CD4-positive, alpha-beta memory T cell (primary cell): ENCODE measurements at regions not wholly inside any gene's neighbourhood (a gene's known extent, or its start where the extent isn't known, plus 50 kb on each side); places are given as distances from the start of the nearest gene placed in this dataset.

Experiments used
- CTCF ChIA-PET: fragments of 350-600 bp; sonication (Branson Sonifier 250); formaldehyde crosslinking; loops from one replicate; lab custom pipeline; 2021; ENCODE audit warnings: inconsistent platforms; ENCODE audit not compliant: partially characterized antibody; lab: Charles Lee
- POLR2A ChIA-PET: fragments of 350-600 bp; sonication (Branson Sonifier 250); formaldehyde crosslinking; loops from one replicate; lab custom pipeline; 2021; ENCODE audit not compliant: partially characterized antibody; lab: Charles Lee
- DNase-seq, 5 donors: peaks; one replicate each; pipeline versions ENCODE4 v3.0.0 to v3.0.0-alpha.2; 2020 to 2022; ENCODE audit warnings: mixed read lengths in 1 of 5
- H3K27ac ChIP-seq: one replicate; pipeline ENCODE4 v1.7.0; 2013; ENCODE audit warnings: low read depth, low read length
- H3K27me3 ChIP-seq: 2 replicates; pipeline ENCODE4 v1.7.0; 2013; ENCODE audit warnings: mild to moderate bottlenecking, low read length, moderate library complexity; ENCODE audit not compliant: insufficient read depth
- H3K36me3 ChIP-seq: 2 replicates; pipeline ENCODE4 v1.7.0; 2013; ENCODE audit warnings: mild to moderate bottlenecking, low read length, moderate library complexity; ENCODE audit not compliant: insufficient read depth
- H3K4me1 ChIP-seq: 2 replicates; pipeline ENCODE4 v1.7.0; 2013; ENCODE audit warnings: mild to moderate bottlenecking, low read length, moderate library complexity; ENCODE audit not compliant: insufficient read depth
- H3K4me3 ChIP-seq, 2 donors: one replicate each; pipeline ENCODE4 v1.7.0; 2013; ENCODE audit warnings: low read length in 2 of 2, mild to moderate bottlenecking in 1 of 2
- H3K9me3 ChIP-seq, 2 donors: one replicate each; pipeline ENCODE4 v1.7.0; 2013; ENCODE audit warnings: low read length in 2 of 2, control low read depth in 1 of 2; ENCODE audit not compliant: control insufficient read depth in 1 of 2
- H3K27ac Mint-ChIP-seq, 7 donors: one replicate each; pipeline ENCODE4 v1.8.0; 2020 to 2021; ENCODE audit warnings: mixed read lengths in 7 of 7, mild to moderate bottlenecking in 6 of 7, inconsistent platforms in 3 of 7, moderate library complexity in 3 of 7
- H3K27me3 Mint-ChIP-seq, 2 donors: one replicate each; pipeline ENCODE4 v1.8.0; 2020 to 2021; ENCODE audit warnings: mixed read lengths in 2 of 2
- H3K36me3 Mint-ChIP-seq, 2 donors: one replicate each; pipeline ENCODE4 v1.8.0; 2020 to 2021; ENCODE audit warnings: mixed read lengths in 2 of 2, inconsistent platforms in 1 of 2, mild to moderate bottlenecking in 1 of 2
- H3K4me1 Mint-ChIP-seq, 4 donors: one replicate each; pipeline ENCODE4 v1.8.0; 2020 to 2021; ENCODE audit warnings: mixed read lengths in 4 of 4, mild to moderate bottlenecking in 1 of 4
- H3K4me3 Mint-ChIP-seq, 8 donors: one replicate each; pipeline ENCODE4 v1.8.0; 2020 to 2021; ENCODE audit warnings: mixed read lengths in 8 of 8, mild to moderate bottlenecking in 7 of 8, moderate library complexity in 6 of 8, inconsistent platforms in 3 of 8
- H3K9me3 Mint-ChIP-seq, 8 donors: one replicate each; pipeline ENCODE4 v1.8.0; 2020 to 2021; ENCODE audit warnings: mixed read lengths in 8 of 8, mild to moderate bottlenecking in 5 of 8, inconsistent platforms in 3 of 8, moderate library complexity in 1 of 8
- intact Hi-C: fragments of 100-400 bp; cut with micrococcal nuclease; formaldehyde crosslinking; loops from one replicate; pipeline ENCODE4 v1.15.1; 2023

DNA sequence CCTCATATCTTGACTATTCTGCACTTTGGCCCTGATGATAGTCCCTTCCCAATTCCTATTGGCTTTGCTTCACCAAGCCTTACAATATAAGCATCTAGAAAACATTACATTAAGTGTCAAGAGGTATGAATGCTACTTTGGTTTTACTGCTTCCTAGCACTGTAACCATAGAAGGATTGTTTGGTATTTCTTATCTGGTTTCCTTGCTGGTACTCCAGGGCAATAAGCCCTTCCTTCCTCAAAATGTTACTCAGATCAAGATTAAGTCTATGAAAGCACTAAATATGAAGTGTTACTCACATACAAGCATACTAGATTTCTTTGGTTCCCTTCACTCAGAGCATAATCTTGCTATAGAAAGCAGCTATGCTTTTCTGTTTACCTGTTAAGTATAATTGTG, 492.5 kb downstream of the ETV1 start:
- Mint-ChIP-seq H3K36me3 (no peaks in the 10 kb centered on the region), H3K27ac (no peak overlapping the region), H3K9me3 (peaks cover 0 to 3% (median 0%) of the 10 kb centered on the region in 8 donors), H3K4me1 (peaks cover 0 to 3% (median 0%) of the 10 kb centered on the region in 4 donors), H3K27me3 (no peaks in the 10 kb centered on the region), H3K4me3 (no peak overlapping the region)
- no peaks in the 10 kb centered on the region for H3K27me3 ChIP-seq
- DNase-seq, result no peak
- no peaks in the 10 kb centered on the region for H3K4me1 ChIP-seq
- H3K27ac ChIP-seq, result no peak overlapping the region
- H3K4me3 ChIP-seq, result no peak overlapping the region
- CTCF ChIA-PET, result no interaction called here
- POLR2A ChIA-PET, result no interaction called here
- no peaks in the 10 kb centered on the region for H3K9me3 ChIP-seq
- intact Hi-C loops, result no loop called here
- no peaks in the 10 kb centered on the region for H3K36me3 ChIP-seq

DNA sequence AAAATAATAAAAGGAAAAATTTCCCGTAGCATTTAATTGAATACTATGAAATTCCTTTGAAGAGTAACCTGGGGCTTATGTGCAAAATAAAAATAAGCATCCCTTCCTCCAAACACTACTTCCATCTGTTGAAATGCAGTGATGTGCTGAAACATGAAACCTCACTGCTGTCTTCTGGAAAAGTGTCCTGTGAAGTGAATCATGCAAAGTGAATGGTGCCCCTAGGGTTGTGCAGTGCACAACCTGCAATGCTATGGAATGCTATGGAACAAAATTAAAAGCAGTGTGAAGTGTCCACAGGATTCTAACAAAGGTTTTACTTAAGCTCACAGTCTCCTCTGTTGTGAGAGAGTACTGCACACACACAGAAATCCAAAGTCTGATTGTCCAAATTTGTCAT, 480.9 kb downstream of the ETV1 start:
- intact Hi-C loops, result no loop called here
- Histone ChIP-seq H3K4me1 (no peaks in the 10 kb centered on the region), H3K27ac (no peak overlapping the region), H3K36me3 (no peaks in the 10 kb centered on the region), H3K4me3 (no peak overlapping the region), H3K9me3 (no peaks in the 10 kb centered on the region), H3K27me3 (no peaks in the 10 kb centered on the region)
- Mint-ChIP-seq H3K27ac (no peak overlapping the region), H3K4me3 (no peak overlapping the region), H3K27me3 (peaks cover 4 to 5% of the 10 kb centered on the region in 2 donors), H3K36me3 (no peaks in the 10 kb centered on the region), H3K4me1 (no peaks in the 10 kb centered on the region), H3K9me3 (peaks cover 0 to 11% (median 1%) of the 10 kb centered on the region in 8 donors)
- ChIA-PET CTCF (no interaction called here), POLR2A (no interaction called here)
- DNase-seq, result no peak

- H3K27ac Mint-ChIP-seq, result no peak overlapping the region
- no peak overlapping the region for H3K4me3 Mint-ChIP-seq
- Histone ChIP-seq H3K4me1 (no peaks in the 10 kb centered on the region), H3K27ac (no peak overlapping the region), H3K9me3 (no peaks in the 10 kb centered on the region), H3K27me3 (no peaks in the 10 kb centered on the region), H3K4me3 (no peak overlapping the region), H3K36me3 (no peaks in the 10 kb centered on the region)
- H3K27me3 Mint-ChIP-seq, result peaks cover 1 to 5% of the 10 kb centered on the region in 2 donors
- intact Hi-C loops, result no loop called here
- H3K9me3 Mint-ChIP-seq, result peaks cover 0 to 1% (median 0%) of the 10 kb centered on the region in 8 donors
- H3K4me1 Mint-ChIP-seq, result no peaks in the 10 kb centered on the region
- ChIA-PET POLR2A (no interaction called here), CTCF (no interaction called here)
- DNase-seq, result no peak
- H3K36me3 Mint-ChIP-seq, result no peaks in the 10 kb centered on the region
These were observed 470.7 kb downstream of the ETV1 start for GRCh38 chr7:13518738-13519137.

GRCh38 chr7:13524076-13524475, 465.4 kb downstream of the ETV1 start:
- H3K36me3 ChIP-seq, result no peaks in the 10 kb centered on the region
- H3K4me1 ChIP-seq, result no peaks in the 10 kb centered on the region
- H3K27ac ChIP-seq, result no peak overlapping the region
- intact Hi-C loops, result no loop called here
- H3K9me3 ChIP-seq, result no peaks in the 10 kb centered on the region
- Mint-ChIP-seq H3K27me3 (peaks cover 3% of the 10 kb centered on the region in 2 donors), H3K4me3 (no peak overlapping the region), H3K9me3 (peaks cover 0 to 1% (median 0%) of the 10 kb centered on the region in 8 donors), H3K27ac (no peak overlapping the region), H3K4me1 (no peaks in the 10 kb centered on the region), H3K36me3 (no peaks in the 10 kb centered on the region)
- ChIA-PET CTCF (interaction anchor here (0.7 to 1.9 kb wide), 2 partner anchors 932 to 1168 kb away, joined by 3 to 5 read pairs; no protein-coding TSS in a partner anchor), POLR2A (no interaction called here)
- no peak overlapping the region for H3K4me3 ChIP-seq
- no peak for DNase-seq
- no peaks in the 10 kb centered on the region for H3K27me3 ChIP-seq

DNA sequence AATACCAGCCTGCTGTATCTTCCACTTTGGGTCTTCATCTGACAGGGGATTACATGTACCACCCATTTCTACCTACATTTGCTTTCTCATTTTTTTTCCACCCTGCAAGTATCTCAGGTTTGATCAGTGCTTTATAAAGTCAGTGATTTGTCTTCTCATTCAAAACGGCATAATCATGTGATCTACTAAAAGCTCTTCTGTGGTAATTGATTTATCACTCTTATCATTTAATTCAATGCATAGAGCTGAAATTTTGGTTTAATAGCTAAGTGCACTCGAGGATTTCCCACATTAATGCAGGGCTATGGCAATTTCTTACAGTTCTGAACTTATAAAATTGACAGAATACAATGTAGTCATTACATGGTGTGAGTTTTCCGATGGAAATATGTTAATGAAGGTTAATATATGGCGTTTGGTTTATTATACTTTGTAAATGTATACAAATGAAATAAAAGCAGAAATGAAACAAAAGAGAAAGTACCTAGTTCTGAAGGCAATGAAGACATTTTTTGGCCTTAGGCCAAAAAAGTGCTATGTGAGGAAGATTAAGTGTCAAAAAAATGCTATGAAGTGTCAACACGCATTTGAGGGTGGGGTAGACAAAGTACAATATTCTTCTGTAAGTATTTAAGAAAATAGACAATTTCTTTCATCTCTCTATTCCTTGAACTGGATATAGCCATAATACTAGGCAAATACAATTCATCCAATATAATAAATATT, 457.3 kb downstream of the ETV1 start:
- H3K27ac Mint-ChIP-seq, result no peak overlapping the region
- peaks cover 5 to 10% (median 7%) of the 10 kb centered on the region in 4 donors for H3K4me1 Mint-ChIP-seq
- no peaks in the 10 kb centered on the region for H3K36me3 Mint-ChIP-seq
- Histone ChIP-seq H3K27me3 (no peaks in the 10 kb centered on the region), H3K4me3 (no peak overlapping the region), H3K36me3 (no peaks in the 10 kb centered on the region), H3K4me1 (peaks cover 3% of the 10 kb centered on the region), H3K27ac (no peak overlapping the region), H3K9me3 (no peaks in the 10 kb centered on the region)
- ChIA-PET CTCF (no interaction called here), POLR2A (no interaction called here)
- peak in 2 of 5 donors; percentile 1 to 2 for DNase-seq
- H3K4me3 Mint-ChIP-seq, result peak overlapping the region in 4 of 8 donors; percentile 19 to 50 (median 36)
- intact Hi-C loops, result no loop called here
- no peaks in the 10 kb centered on the region for H3K9me3 Mint-ChIP-seq
- H3K27me3 Mint-ChIP-seq, result peaks cover 0 to 2% of the 10 kb centered on the region in 2 donors

- no peaks in the 10 kb centered on the region for H3K27me3 Mint-ChIP-seq
- intact Hi-C loops, result no loop called here
- H3K27ac Mint-ChIP-seq, result no peak overlapping the region
- no peak overlapping the region for H3K4me3 ChIP-seq
- no peaks in the 10 kb centered on the region for H3K36me3 ChIP-seq
- no peaks in the 10 kb centered on the region for H3K9me3 ChIP-seq
- H3K4me1 ChIP-seq, result no peaks in the 10 kb centered on the region
- ChIA-PET POLR2A (no interaction called here), CTCF (no interaction called here)
- no peak overlapping the region for H3K27ac ChIP-seq
- no peak overlapping the region for H3K4me3 Mint-ChIP-seq
- no peaks in the 10 kb centered on the region for H3K4me1 Mint-ChIP-seq
- H3K27me3 ChIP-seq, result no peaks in the 10 kb centered on the region
- H3K36me3 Mint-ChIP-seq, result no peaks in the 10 kb centered on the region
- H3K9me3 Mint-ChIP-seq, result no peaks in the 10 kb centered on the region
- no peak for DNase-seq
These were observed 450.8 kb downstream of the ETV1 start for GRCh38 chr7:13538669-13539068.

DNA sequence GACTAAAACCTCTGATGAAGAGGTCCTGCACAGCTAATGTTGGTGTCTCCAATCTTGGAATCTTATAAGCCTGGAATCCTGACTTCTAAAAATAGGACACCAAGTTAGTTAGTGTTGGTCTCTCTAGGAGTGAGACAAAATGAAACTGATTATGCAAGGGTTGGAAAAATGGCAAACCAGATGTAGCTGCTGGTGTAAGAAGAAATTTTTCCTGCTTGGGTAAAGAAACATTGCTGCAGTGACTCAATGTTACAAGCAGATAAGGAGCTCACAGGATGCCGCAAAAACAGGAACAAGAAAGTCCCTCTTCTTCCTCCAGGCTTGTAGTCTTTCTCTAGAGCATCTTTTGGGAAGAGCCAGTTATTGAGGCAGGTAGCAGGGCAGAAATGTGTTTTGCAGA, 449.0 kb downstream of the ETV1 start:
- H3K4me1 Mint-ChIP-seq, result no peaks in the 10 kb centered on the region
- H3K4me1 ChIP-seq, result no peaks in the 10 kb centered on the region
- H3K27me3 Mint-ChIP-seq, result no peaks in the 10 kb centered on the region
- H3K36me3 ChIP-seq, result no peaks in the 10 kb centered on the region
- DNase-seq, result no peak
- intact Hi-C loops, result no loop called here
- POLR2A ChIA-PET, result no interaction called here
- no peak overlapping the region for H3K4me3 Mint-ChIP-seq
- CTCF ChIA-PET, result no interaction called here
- H3K9me3 ChIP-seq, result no peaks in the 10 kb centered on the region
- no peak overlapping the region for H3K4me3 ChIP-seq
- no peak overlapping the region for H3K27ac ChIP-seq
- no peaks in the 10 kb centered on the region for H3K36me3 Mint-ChIP-seq
- H3K27me3 ChIP-seq, result no peaks in the 10 kb centered on the region
- H3K9me3 Mint-ChIP-seq, result no peaks in the 10 kb centered on the region
- no peak overlapping the region for H3K27ac Mint-ChIP-seq
